H1 (cell line): ENCODE measurements at regions not wholly inside any gene's neighbourhood (a gene's known extent, or its start where the extent isn't known, plus 50 kb on each side); places are given as distances from the start of the nearest gene placed in this dataset.

ENCODE experiments used
- CTCF ChIA-PET: fragments of 300-600 bp; sonication (Branson Sonifier 250); formaldehyde crosslinking; loops from one replicate; lab custom pipeline; 2021; ENCODE audit not compliant: partially characterized antibody; lab: Charles Lee
- POLR2A ChIA-PET: fragments of 300-600 bp; sonication (Branson Sonifier 250); formaldehyde crosslinking; loops from one replicate; lab custom pipeline; 2021; ENCODE audit warnings: inconsistent platforms; ENCODE audit not compliant: partially characterized antibody; lab: Charles Lee
- DNase-seq, 2 experiments: peaks; one replicate each; pipeline versions ENCODE4 v3.0.0 to v3.0.0-alpha.2; 2010 to 2022; ENCODE audit warnings: low spot score in 2 of 2, low read depth in 1 of 2, mixed read lengths in 1 of 2
- FAIRE-seq: peaks from 2 replicates; lab custom pipeline; 2011; peaks lifted over from hg19 to GRCh38; lab: Jason Lieb, UNC
- H2AFZ ChIP-seq: 2 replicates; pipeline ENCODE4 v1.8.1; 2012; ENCODE audit warnings: low read length, inconsistent platforms
- H2AK5ac ChIP-seq: 2 replicates; pipeline ENCODE4 v1.6.1; 2013; ENCODE audit warnings: low read depth, low read length
- H2BK120ac ChIP-seq: replicated peaks from 2 replicates; pipeline ENCODE3; 2013; ENCODE audit warnings: low read depth, low read length, inconsistent platforms
- H2BK12ac ChIP-seq: 2 replicates; pipeline ENCODE4 v1.6.1; 2013; ENCODE audit warnings: low read depth, low read length
- H2BK15ac ChIP-seq: 2 replicates; pipeline ENCODE4 v1.6.1; 2013; ENCODE audit warnings: low read length
- H2BK20ac ChIP-seq: 2 replicates; pipeline ENCODE4 v1.6.1; 2013; ENCODE audit warnings: low read length
- H2BK5ac ChIP-seq: 2 replicates; pipeline ENCODE4 v1.6.1; 2013; ENCODE audit warnings: low read depth, low read length
- H3K14ac ChIP-seq: 2 replicates; pipeline ENCODE4 v1.6.1; 2013; ENCODE audit warnings: inconsistent platforms; ENCODE audit not compliant: insufficient read length
- H3K18ac ChIP-seq: 2 replicates; pipeline ENCODE4 v1.6.1; 2013; ENCODE audit warnings: low read length; ENCODE audit errors: extremely low read depth
- H3K23ac ChIP-seq: 2 replicates; pipeline ENCODE4 v1.6.1; 2013; ENCODE audit warnings: inconsistent platforms; ENCODE audit not compliant: insufficient read length
- H3K23me2 ChIP-seq: 2 replicates; pipeline ENCODE4 v1.6.1; 2013; ENCODE audit warnings: low read depth, low read length
- H3K27ac ChIP-seq: 2 replicates; pipeline ENCODE4 v1.6.1; 2011; ENCODE audit warnings: low read depth, low read length, inconsistent platforms
- H3K27me3 ChIP-seq, 4 experiments: replicated peaks in 1 of 4; 1 replicate in 1 of 4; 2 replicates in 3 of 4; pipeline versions ENCODE4 v1.6.1 to v1.8.1; 2011 to 2013; ENCODE audit warnings: low read length in 3 of 4, mild to moderate bottlenecking in 3 of 4, inconsistent platforms in 2 of 4, mixed read lengths in 2 of 4, moderate library complexity in 1 of 4; ENCODE audit not compliant: control insufficient read depth in 3 of 4, insufficient read depth in 3 of 4; ENCODE audit errors: extremely low read depth in 1 of 4
- H3K36me3 ChIP-seq, 4 experiments: 2 replicates each; pipeline versions ENCODE4 v1.6.1 to v1.8.1; 2011 to 2013; ENCODE audit warnings: mild to moderate bottlenecking in 4 of 4, low read length in 3 of 4, moderate library complexity in 2 of 4, control low read depth in 1 of 4, inconsistent platforms in 1 of 4; ENCODE audit not compliant: insufficient read depth in 4 of 4, control insufficient read depth in 2 of 4
- H3K4ac ChIP-seq: replicated peaks from 2 replicates; pipeline ENCODE3; 2013; ENCODE audit warnings: low read length, low read depth, mixed read lengths, inconsistent platforms; ENCODE audit not compliant: insufficient read length
- H3K4me1 ChIP-seq, 4 experiments: replicated peaks in 1 of 4; 1 replicate in 1 of 4; 2 replicates in 3 of 4; pipeline versions ENCODE4 v1.6.1 to v1.8.1; 2011 to 2013; ENCODE audit warnings: low read length in 3 of 4, inconsistent platforms in 2 of 4, mixed read lengths in 1 of 4; ENCODE audit not compliant: insufficient read depth in 4 of 4, control insufficient read depth in 3 of 4
- H3K4me2 ChIP-seq, 2 experiments: 2 replicates each; pipeline versions ENCODE4 v1.6.1 to v1.8.1; 2011 to 2013; ENCODE audit warnings: low read depth in 2 of 2, low read length in 2 of 2, control low read depth in 1 of 2, inconsistent platforms in 1 of 2, mild to moderate bottlenecking in 1 of 2; ENCODE audit not compliant: insufficient read depth in 1 of 2
- H3K4me3 ChIP-seq, 4 experiments: fragments of 200-600, 300-600 bp in 1 of 4; sonication (generic), shearing (Covaris generic), sonication (Bioruptor Twin) in 1 of 4; 2 replicates each; pipeline versions ENCODE4 v1.5.1 to v1.8.1; 2011 to 2016; ENCODE audit warnings: low read length in 4 of 4, low read depth in 3 of 4, control low read depth in 2 of 4, inconsistent platforms in 2 of 4, mild to moderate bottlenecking in 2 of 4, mixed read lengths in 1 of 4, moderate library complexity in 1 of 4; ENCODE audit not compliant: insufficient read depth in 2 of 4; ENCODE audit errors: extremely low read depth in 1 of 4
- H3K56ac ChIP-seq: replicated peaks from 2 replicates; pipeline ENCODE3; 2013; ENCODE audit warnings: low read depth, mild to moderate bottlenecking, mixed read lengths, low read length, inconsistent platforms; ENCODE audit not compliant: insufficient read length
- H3K79me1 ChIP-seq: 2 replicates; pipeline ENCODE4 v1.6.1; 2013; ENCODE audit warnings: low read depth, low read length, control low read depth
- H3K79me2 ChIP-seq, 2 experiments: 2 replicates each; pipeline versions ENCODE4 v1.6.1 to v1.8.1; 2012 to 2013; ENCODE audit warnings: low read length in 2 of 2, mild to moderate bottlenecking in 2 of 2, inconsistent platforms in 1 of 2; ENCODE audit not compliant: insufficient read depth in 2 of 2, control insufficient read depth in 1 of 2
- H3K9ac ChIP-seq, 4 experiments: replicated peaks in 1 of 4; 1 replicate in 1 of 4; 2 replicates in 3 of 4; pipeline versions ENCODE4 v1.6.1 to v1.8.1; 2011 to 2013; ENCODE audit warnings: low read depth in 3 of 4, low read length in 3 of 4, control low read depth in 2 of 4, mild to moderate bottlenecking in 2 of 4, moderate library complexity in 2 of 4, inconsistent platforms in 1 of 4; ENCODE audit errors: extremely low read depth in 1 of 4
- H3K9me3 ChIP-seq, 2 experiments: 2 replicates each; pipeline versions ENCODE4 v1.6.1 to v1.8.1; 2012 to 2013; ENCODE audit warnings: mild to moderate bottlenecking in 2 of 2, moderate library complexity in 2 of 2, control low read depth in 1 of 2, inconsistent platforms in 1 of 2, low read depth in 1 of 2, low read length in 1 of 2, mixed read lengths in 1 of 2; ENCODE audit not compliant: insufficient read depth in 2 of 2
- H4K20me1 ChIP-seq, 2 experiments: replicated peaks in 1 of 2; 2 replicates each; pipeline versions ENCODE3 to v1.8.1; 2011 to 2013; ENCODE audit warnings: inconsistent platforms in 2 of 2, low read length in 2 of 2, mild to moderate bottlenecking in 1 of 2; ENCODE audit not compliant: insufficient read depth in 2 of 2, control insufficient read depth in 1 of 2
- H4K5ac ChIP-seq: 2 replicates; pipeline ENCODE4 v1.6.1; 2013; ENCODE audit warnings: low read length, low read depth, mixed read lengths, inconsistent platforms; ENCODE audit not compliant: insufficient read length
- H4K8ac ChIP-seq: 2 replicates; pipeline ENCODE4 v1.8.0; 2013; ENCODE audit warnings: mild to moderate bottlenecking, moderate library complexity, low read length, inconsistent platforms; ENCODE audit not compliant: insufficient read depth; ENCODE audit errors: extremely low read depth
- H4K91ac ChIP-seq: replicated peaks from 2 replicates; pipeline ENCODE3; 2013; ENCODE audit warnings: low read length, mixed read lengths, inconsistent platforms; ENCODE audit not compliant: insufficient read length
- ATF2 ChIP-seq: IDR thresholded peaks from 2 replicates; pipeline ENCODE4 v1.6.1; 2012; ENCODE audit warnings: low read length, inconsistent platforms
- EGR1 ChIP-seq: IDR thresholded peaks from 2 replicates; pipeline ENCODE4 v1.6.1; 2011; ENCODE audit warnings: low read depth, low read length, borderline replicate concordance
- EZH2 ChIP-seq: fragments of 200-600 bp; sonication (generic); IDR thresholded peaks from 2 replicates; pipeline ENCODE4 v1.7.1; 2012; ENCODE audit warnings: low read depth, mild to moderate bottlenecking, moderate library complexity, low read length, inconsistent platforms; ENCODE audit not compliant: severe bottlenecking
- FOSL1 ChIP-seq: IDR thresholded peaks from 2 replicates; pipeline ENCODE4 v1.6.1; 2011; ENCODE audit warnings: mild to moderate bottlenecking, low read depth, low read length, moderate library complexity; ENCODE audit not compliant: insufficient read depth
- JUN ChIP-seq: IDR thresholded peaks from 2 replicates; pipeline ENCODE4 v1.6.1; 2011; ENCODE audit warnings: low read depth, mild to moderate bottlenecking, improper control_type of control experiment, low read length
- PHF8 ChIP-seq: fragments of 200-600 bp; sonication (generic); conservative IDR thresholded peaks from 2 replicates; pipeline ENCODE4 v1.7.1; 2012; ENCODE audit warnings: low read depth, mild to moderate bottlenecking, inconsistent platforms, low read length, moderate library complexity
- POLR2AphosphoS5 ChIP-seq: IDR thresholded peaks from 2 replicates; pipeline ENCODE4 v1.6.1; 2011; ENCODE audit warnings: low read depth, low read length
- RBBP5 ChIP-seq: IDR thresholded peaks from 2 replicates; pipeline ENCODE4 v1.7.1; 2012; ENCODE audit warnings: low read depth, mild to moderate bottlenecking, inconsistent platforms, low read length, moderate library complexity, borderline replicate concordance
- RXRA ChIP-seq: IDR thresholded peaks from 2 replicates; pipeline ENCODE4 v1.6.1; 2011; ENCODE audit warnings: low read depth, mild to moderate bottlenecking, low read length, moderate library complexity; ENCODE audit not compliant: insufficient read depth
- SAP30 ChIP-seq: fragments of 300-600 bp; sonication (generic); IDR thresholded peaks from 2 replicates; pipeline ENCODE4 v1.7.1; 2012; ENCODE audit warnings: low read length, moderate library complexity, mild to moderate bottlenecking, inconsistent platforms; ENCODE audit not compliant: insufficient read depth, insufficient replicate concordance
- SIN3A ChIP-seq, 2 experiments: IDR thresholded peaks in 1 of 2; conservative IDR thresholded peaks in 1 of 2; 2 replicates each; pipeline ENCODE4 v1.6.1; 2011 to 2012; ENCODE audit warnings: low read length in 2 of 2, improper control_type of control experiment in 1 of 2, low read depth in 1 of 2, mild to moderate bottlenecking in 1 of 2
- SP2 ChIP-seq: IDR thresholded peaks from 2 replicates; pipeline ENCODE4 v1.6.1; 2012; ENCODE audit warnings: mild to moderate bottlenecking, low read length, inconsistent platforms
- YY1 ChIP-seq: IDR thresholded peaks from 2 replicates; pipeline ENCODE4 v1.6.1; 2011; ENCODE audit warnings: low read depth, mild to moderate bottlenecking, low read length

DNA sequence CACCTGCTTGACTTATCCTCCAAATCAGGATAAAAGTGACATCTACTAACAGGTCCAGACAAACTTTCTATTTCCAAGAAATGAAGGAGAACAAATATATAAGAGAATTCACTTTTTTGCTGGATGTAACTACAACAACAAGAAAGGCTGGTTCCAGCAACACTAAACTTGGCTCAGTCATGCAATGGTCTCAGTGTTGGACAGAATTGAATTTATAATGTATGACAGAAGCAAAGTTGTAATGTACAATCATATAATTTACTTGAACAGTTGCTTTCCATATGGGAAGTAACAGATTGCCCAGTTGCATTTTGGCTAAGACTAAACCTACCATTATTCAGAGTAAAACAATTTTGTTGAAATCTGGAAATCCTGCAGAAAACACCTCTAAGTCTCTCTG lies 183.3 kb upstream of the INTU start:
- no peak for DNase-seq
- Histone ChIP-seq H3K36me3 (no peaks in the 10 kb centered on the region), H3K14ac (no peak overlapping the region), H2BK15ac (no peak overlapping the region), H3K4ac (no peak overlapping the region), H2AK5ac (no peak overlapping the region), H3K27ac (no peak overlapping the region), H3K23ac (no peak overlapping the region), H3K9me3 (no peaks in the 10 kb centered on the region), H3K79me1 (no peaks in the 10 kb centered on the region), H2BK20ac (no peak overlapping the region), H4K91ac (no peak overlapping the region), H2AFZ (no peak overlapping the region), H3K18ac (no peak overlapping the region), H4K8ac (no peak overlapping the region), H3K79me2 (no peaks in the 10 kb centered on the region), H3K9ac (no peak overlapping the region), H4K20me1 (no peaks in the 10 kb centered on the region), H3K4me3 (no peak overlapping the region), H3K4me1 (no peaks in the 10 kb centered on the region), H2BK5ac (no peak overlapping the region), H4K5ac (no peak overlapping the region), H3K4me2 (no peak overlapping the region), H3K23me2 (no peaks in the 10 kb centered on the region), H3K27me3 (peaks cover 0 to 1% (median 0%) of the 10 kb centered on the region in 4 experiments; a peak in 1 of 7 replicates), H2BK12ac (no peak overlapping the region), H3K56ac (no peak overlapping the region), H2BK120ac (no peak overlapping the region)
- ChIA-PET POLR2A (no interaction called here), CTCF (no interaction called here)
- no peak for FAIRE-seq
- TF ChIP-seq POLR2AphosphoS5 (no peak), FOSL1 (no peak), JUN (no peak), ATF2 (no peak), RBBP5 (no peak), SP2 (no peak), SAP30 (no peak), RXRA (no peak), EZH2 (no peak), SIN3A (conservative IDR thresholded peaks at IDR 0.05 in 1 of 2, IDR thresholded peaks at IDR 0.05 in 1 of 2; ENCODE audit: low read depth in 1 of 2, low read length in 2 of 2) (no peak), YY1 (no peak), PHF8 (no peak), EGR1 (no peak)
